Uterus (tissue), 3 donors: ENCODE measurements at regions not wholly inside any gene's neighbourhood (a gene's known extent, or its start where the extent isn't known, plus 50 kb on each side); places are given as distances from the start of the nearest gene placed in this dataset.

Source experiments
- DNase-seq, 2 donors: peaks; one replicate each; pipeline ENCODE4 v3.0.0-alpha.2; 2019 to 2020
- H3K27ac ChIP-seq, 2 donors: fragments of 200-600 bp; sonication (generic); 1 replicate in 1 of 2; 2 replicates in 1 of 2; pipeline ENCODE4 v1.5.1; 2016 to 2018
- H3K27me3 ChIP-seq, 2 donors: fragments of 200-600 bp; sonication (generic); one replicate each; pipeline ENCODE4 v1.5.1; 2018 to 2019; ENCODE audit warnings: control low read depth in 1 of 2
- H3K36me3 ChIP-seq, 2 donors: fragments of 200-600 bp; sonication (generic); one replicate each; pipeline ENCODE4 v1.5.1; 2019; ENCODE audit warnings: control low read depth in 1 of 2
- H3K4me1 ChIP-seq, 2 donors: fragments of 200-600 bp; sonication (generic); one replicate each; pipeline ENCODE4 v1.5.1; 2018 to 2019; ENCODE audit warnings: control low read depth in 1 of 2
- H3K4me3 ChIP-seq, 2 donors: fragments of 200-600 bp; sonication (generic); 1 replicate in 1 of 2; 2 replicates in 1 of 2; pipeline ENCODE4 v1.5.1; 2018 to 2019; ENCODE audit warnings: mild to moderate bottlenecking in 1 of 2
- H3K9me3 ChIP-seq, 2 donors: fragments of 200-600 bp; sonication (generic); one replicate each; pipeline ENCODE4 v1.5.1; 2019; ENCODE audit warnings: control low read depth in 1 of 2
- POLR2A ChIP-seq, 2 donors: fragments of 450-650 bp; IDR thresholded peaks; one replicate each; pipeline ENCODE4 v1.6.1; 2016; ENCODE audit warnings: antibody characterized with exemption in 2 of 2, mild to moderate bottlenecking in 1 of 2, moderate library complexity in 1 of 2
- intact Hi-C: fragments of 100-400 bp; cut with DNase I; formaldehyde crosslinking; loops from one replicate; pipeline ENCODE4 v1.15.1; 2023; ENCODE audit warnings: low total_unique reads
- TF ChIP-seq, protein P1 (sequence below), 4 experiments: fragments of 200-600 bp in 2 of 4; fragments of 450-650 bp in 2 of 4; sonication (generic) in 2 of 4; IDR thresholded peaks; one replicate each; pipeline ENCODE4 v1.5.1; 2016 to 2019; ENCODE audit warnings: antibody characterized with exemption in 4 of 4, mild to moderate bottlenecking in 2 of 4, moderate library complexity in 1 of 4
- donor health status: DM: yes; HTN: yes; CAD: no.

DNA sequence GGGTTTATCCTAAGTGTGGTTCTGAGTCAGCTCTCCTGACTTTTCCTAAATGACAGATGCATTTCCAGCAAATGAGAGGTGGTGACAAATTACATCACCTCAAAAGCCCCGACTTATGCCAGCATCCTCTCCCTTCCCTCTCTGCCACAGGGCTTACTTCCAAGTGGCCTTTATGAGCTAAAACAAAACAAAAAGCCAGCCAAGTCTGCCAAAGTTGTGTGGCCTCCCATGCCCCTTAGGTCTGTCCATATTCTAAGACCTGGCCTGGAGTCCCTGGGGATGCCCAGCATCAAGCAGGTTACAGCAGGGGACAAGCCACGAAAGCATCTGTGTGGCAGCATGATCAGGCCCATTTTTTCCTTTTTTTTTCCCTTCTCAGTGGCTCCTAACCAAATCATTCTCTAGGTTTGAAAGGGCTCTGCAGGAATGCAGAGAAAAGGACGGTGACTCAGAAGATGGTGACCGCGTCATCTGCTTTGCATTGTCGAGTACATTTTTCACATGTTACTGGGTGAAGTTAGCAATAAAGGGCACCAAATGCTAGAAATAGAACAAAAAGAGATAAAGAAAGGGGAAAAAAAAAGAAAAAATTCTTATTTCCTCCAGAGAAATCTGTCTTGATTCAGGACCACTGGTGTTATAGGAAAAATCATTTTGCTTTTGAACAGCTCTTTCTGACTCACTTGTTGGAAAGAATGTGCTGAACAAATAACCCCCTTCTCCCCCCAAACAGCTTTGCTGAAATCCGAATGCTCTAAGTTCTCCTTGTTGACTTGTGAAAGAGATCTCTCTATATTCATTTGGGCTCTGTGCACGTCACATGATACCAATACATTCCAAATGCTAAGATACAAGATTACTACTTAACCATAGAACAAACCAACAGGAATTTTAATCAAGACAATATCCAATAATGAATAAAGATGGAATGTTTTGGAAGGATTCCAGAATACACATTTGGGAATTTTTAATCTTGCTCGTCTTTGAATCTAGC, 178.7 kb downstream of the EN1 start:
- no peak for DNase-seq
- Histone ChIP-seq H3K4me3 (no peak overlapping the region), H3K9me3 (no peaks in the 10 kb centered on the region), H3K4me1 (no peaks in the 10 kb centered on the region), H3K27ac (no peak overlapping the region), H3K36me3 (no peaks in the 10 kb centered on the region), H3K27me3 (no peaks in the 10 kb centered on the region)
- intact Hi-C loops, result no loop called here
- TF ChIP-seq POLR2A (IDR thresholded peaks at IDR 0.05), result no peak
- TF ChIP-seq, protein P1, sequence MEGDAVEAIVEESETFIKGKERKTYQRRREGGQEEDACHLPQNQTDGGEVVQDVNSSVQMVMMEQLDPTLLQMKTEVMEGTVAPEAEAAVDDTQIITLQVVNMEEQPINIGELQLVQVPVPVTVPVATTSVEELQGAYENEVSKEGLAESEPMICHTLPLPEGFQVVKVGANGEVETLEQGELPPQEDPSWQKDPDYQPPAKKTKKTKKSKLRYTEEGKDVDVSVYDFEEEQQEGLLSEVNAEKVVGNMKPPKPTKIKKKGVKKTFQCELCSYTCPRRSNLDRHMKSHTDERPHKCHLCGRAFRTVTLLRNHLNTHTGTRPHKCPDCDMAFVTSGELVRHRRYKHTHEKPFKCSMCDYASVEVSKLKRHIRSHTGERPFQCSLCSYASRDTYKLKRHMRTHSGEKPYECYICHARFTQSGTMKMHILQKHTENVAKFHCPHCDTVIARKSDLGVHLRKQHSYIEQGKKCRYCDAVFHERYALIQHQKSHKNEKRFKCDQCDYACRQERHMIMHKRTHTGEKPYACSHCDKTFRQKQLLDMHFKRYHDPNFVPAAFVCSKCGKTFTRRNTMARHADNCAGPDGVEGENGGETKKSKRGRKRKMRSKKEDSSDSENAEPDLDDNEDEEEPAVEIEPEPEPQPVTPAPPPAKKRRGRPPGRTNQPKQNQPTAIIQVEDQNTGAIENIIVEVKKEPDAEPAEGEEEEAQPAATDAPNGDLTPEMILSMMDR (IDR thresholded peaks at IDR 0.05), result no peak

DNA sequence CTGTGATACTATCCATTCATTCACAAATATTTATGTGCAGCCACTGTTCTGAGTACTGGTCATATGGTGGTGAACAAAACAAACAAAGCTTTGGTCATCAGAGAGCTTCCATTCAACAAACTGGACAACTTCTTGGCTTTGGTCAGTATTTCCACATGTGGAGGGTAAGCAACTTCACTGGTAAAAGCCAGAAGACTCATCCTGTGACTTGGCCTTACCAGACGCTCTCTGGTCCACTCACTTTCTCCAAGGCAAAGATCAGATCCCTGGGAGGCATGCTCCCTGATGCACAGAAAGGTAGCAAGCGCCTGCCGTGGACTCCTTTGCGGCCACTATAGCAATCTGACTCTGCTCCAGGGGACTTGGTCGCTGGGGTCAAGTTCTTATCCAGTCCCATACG, 179.5 kb downstream of the EN1 start:
- Histone ChIP-seq H3K36me3 (no peaks in the 10 kb centered on the region), H3K9me3 (no peaks in the 10 kb centered on the region), H3K27me3 (no peaks in the 10 kb centered on the region), H3K4me1 (no peaks in the 10 kb centered on the region), H3K27ac (no peak overlapping the region), H3K4me3 (no peak overlapping the region)
- DNase-seq, result no peak
- intact Hi-C loops, result no loop called here
- no peak for TF ChIP-seq POLR2A (IDR thresholded peaks at IDR 0.05)
- TF ChIP-seq, protein P1 (IDR thresholded peaks at IDR 0.05), result no peak

- Histone ChIP-seq H3K27me3 (no peaks in the 10 kb centered on the region), H3K27ac (no peak overlapping the region), H3K9me3 (no peaks in the 10 kb centered on the region), H3K4me3 (no peak overlapping the region), H3K36me3 (no peaks in the 10 kb centered on the region), H3K4me1 (no peaks in the 10 kb centered on the region)
- TF ChIP-seq, protein P1 (IDR thresholded peaks at IDR 0.05), result no peak
- no peak for TF ChIP-seq POLR2A (IDR thresholded peaks at IDR 0.05)
- no peak for DNase-seq
- intact Hi-C loops, result no loop called here
Measured at GRCh38 chr2:118667348-118667747, 180.1 kb downstream of the EN1 start.

DNA sequence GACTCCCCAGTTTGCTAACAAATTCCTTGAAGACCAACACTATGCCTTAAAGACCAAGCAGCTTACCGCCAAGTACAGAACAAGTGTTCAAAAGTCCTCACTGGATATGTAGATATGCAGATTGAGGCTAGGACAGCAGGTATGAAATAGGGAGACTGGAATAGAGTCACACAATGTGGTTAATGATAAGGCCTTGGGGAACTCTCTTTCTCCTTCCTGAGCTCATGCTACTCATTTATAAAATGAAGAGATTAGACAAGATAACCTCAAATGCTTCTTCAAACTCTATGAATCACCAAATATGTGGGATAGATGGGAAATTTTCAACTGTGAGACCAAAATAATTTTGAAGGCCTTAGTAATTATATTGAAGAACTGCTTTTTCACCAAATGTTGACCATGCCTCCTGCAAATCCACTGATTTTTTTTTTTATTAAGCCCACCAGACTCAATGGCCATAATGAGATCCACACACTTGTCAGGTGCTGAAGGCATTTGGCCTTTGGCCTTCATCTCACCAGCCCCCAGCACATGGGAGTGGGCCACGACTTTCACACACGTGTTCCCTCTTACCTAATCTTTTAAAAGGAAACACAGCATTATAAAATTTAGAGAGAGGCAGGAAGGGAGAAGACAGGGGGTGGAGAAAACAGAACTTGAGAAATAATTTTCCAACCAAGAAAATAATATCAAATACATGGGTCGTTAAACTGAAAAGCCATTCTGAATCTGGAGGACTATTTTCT, 181.5 kb downstream of the EN1 start:
- Histone ChIP-seq H3K9me3 (no peaks in the 10 kb centered on the region), H3K4me1 (no peaks in the 10 kb centered on the region), H3K36me3 (no peaks in the 10 kb centered on the region), H3K27ac (no peak overlapping the region), H3K4me3 (no peak overlapping the region), H3K27me3 (no peaks in the 10 kb centered on the region)
- intact Hi-C loops, result no loop called here
- no peak for TF ChIP-seq POLR2A (IDR thresholded peaks at IDR 0.05)
- TF ChIP-seq, protein P1 (IDR thresholded peaks at IDR 0.05), result no peak
- no peak for DNase-seq

DNA sequence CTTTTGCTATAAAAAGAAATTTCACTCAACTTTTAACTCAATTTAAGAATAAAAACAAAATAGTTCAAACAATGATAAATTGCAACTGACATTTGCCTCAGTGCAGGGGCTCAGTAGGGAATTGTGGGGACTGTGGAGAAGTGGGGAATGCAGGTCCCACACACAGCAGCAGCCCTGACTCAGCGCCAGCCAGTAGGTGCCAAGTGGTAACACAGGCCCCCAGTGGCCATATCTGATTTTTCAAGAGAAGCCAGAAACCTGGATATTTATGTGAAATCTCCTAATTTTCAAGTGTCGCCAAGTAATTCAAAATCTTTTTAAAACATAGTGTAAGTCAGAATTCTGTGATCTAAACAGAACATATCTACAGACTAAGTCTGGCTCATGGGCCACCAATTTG, 186.3 kb downstream of the EN1 start:
- Histone ChIP-seq H3K9me3 (no peaks in the 10 kb centered on the region), H3K4me1 (no peaks in the 10 kb centered on the region), H3K4me3 (no peak overlapping the region), H3K36me3 (no peaks in the 10 kb centered on the region), H3K27me3 (no peaks in the 10 kb centered on the region), H3K27ac (no peak overlapping the region)
- intact Hi-C loops, result no loop called here
- TF ChIP-seq POLR2A (IDR thresholded peaks at IDR 0.05), result no peak
- TF ChIP-seq, protein P1 (IDR thresholded peaks at IDR 0.05), result no peak
- DNase-seq, result no peak
